ENCODE measurements at regions not wholly inside any gene's neighbourhood (a gene's known extent, or its start where the extent isn't known, plus 50 kb on each side); places are given as distances from the start of the nearest gene placed in this dataset.

- no peak for TF ChIP-seq STAT1 (IDR thresholded peaks at IDR 0.05; ENCODE audit: unreplicated experiment)
Measured at GRCh38 chr18:37874721-37875120, 309.1 kb upstream of the CELF4 start (continued).

GRCh38 chr18:37873416-37873815, 307.8 kb upstream of the CELF4 start:
- ATAC-seq, result no peak
- no peak overlapping the region for H2AFZ ChIP-seq
- no peaks in the 10 kb centered on the region for H3K9me2 ChIP-seq (ENCODE audit: insufficient read depth)
- H3F3A ChIP-seq (replicated peaks; ENCODE audit: low read depth), result no peaks in the 10 kb centered on the region
- peaks cover 8% of the 10 kb centered on the region; the same call in 2 of the 3 replicates for H3K4me1 Mint-ChIP-seq
- no peaks in the 10 kb centered on the region for H4K20me1 ChIP-seq (replicated peaks; ENCODE audit: insufficient read depth)
- H3K27ac Mint-ChIP-seq, result no peak overlapping the region
- DNase-seq (ENCODE audit: low spot score), result peak; percentile 1
- no peaks in the 10 kb centered on the region for H3K79me2 ChIP-seq (replicated peaks; ENCODE audit: insufficient read depth)
- H3K27ac ChIP-seq (ENCODE audit: low read depth), result no peak overlapping the region
- H3K27me3 Mint-ChIP-seq (ENCODE audit: insufficient read depth, low read depth, poor library complexity), result peaks cover 2% of the 10 kb centered on the region
- TF ChIP-seq CTCF (conservative IDR thresholded peaks at IDR 0.05; ENCODE audit: low read depth in 2 of 2) (no peak), ZNF331 (CRISPR knock-in tag; IDR thresholded peaks at IDR 0.05; ENCODE audit: low read depth) (no peak), ETS1 (IDR thresholded peaks at IDR 0.05) (no peak), POLR2AphosphoS5 (IDR thresholded peaks at IDR 0.05; ENCODE audit: low read depth) (no peak), REST (IDR thresholded peaks at IDR 0.05; ENCODE audit: unreplicated experiment) (no peak), ZNF462 (CRISPR knock-in tag; IDR thresholded peaks at IDR 0.05) (no peak), STAT1 (IDR thresholded peaks at IDR 0.05; ENCODE audit: unreplicated experiment) (no peak), CREB1 (CRISPR knock-in tag; IDR thresholded peaks at IDR 0.05; ENCODE audit: low read depth) (no peak), NANOG (IDR thresholded peaks at IDR 0.05; ENCODE audit: borderline replicate concordance) (no peak), JUNB (IDR thresholded peaks at IDR 0.05; ENCODE audit: unreplicated experiment) (no peak), ZNF114 (CRISPR knock-in tag; IDR thresholded peaks at IDR 0.05) (no peak), EZH2phosphoT487 (IDR thresholded peaks at IDR 0.05; ENCODE audit: unreplicated experiment) (no peak), EZH2 (IDR thresholded peaks at IDR 0.05; ENCODE audit: low read depth, unreplicated experiment) (no peak)
- peaks cover 3% of the 10 kb centered on the region; the same call in 1 of the 3 replicates for H3K36me3 Mint-ChIP-seq (ENCODE audit: low read depth)
- peaks cover 2% of the 10 kb centered on the region; the same call in 2 of the 3 replicates for H3K9me3 Mint-ChIP-seq
- H3K4me2 ChIP-seq, result no peak overlapping the region
- no peaks in the 10 kb centered on the region for H3K27me3 ChIP-seq (ENCODE audit: insufficient read depth)
- no peak overlapping the region for H3K4me3 Mint-ChIP-seq
- H3K4me1 ChIP-seq (ENCODE audit: insufficient read depth), result no peaks in the 10 kb centered on the region
- no peak overlapping the region for H3K4me3 ChIP-seq
- no peaks in the 10 kb centered on the region for H3K36me3 ChIP-seq (ENCODE audit: insufficient read depth)

All from GM23338 (cell line).